ENCODE measurements at regions not wholly inside any gene's neighbourhood (a gene's known extent, or its start where the extent isn't known, plus 50 kb on each side); places are given as distances from the start of the nearest gene placed in this dataset.

- Histone ChIP-seq H2AFZ (no peak overlapping the region), H3K36me3 (ENCODE audit: low read depth) (no peaks in the 10 kb centered on the region), H3K27ac (no peak overlapping the region), H3K9me3 (ENCODE audit: insufficient read depth, low read depth) (no peaks in the 10 kb centered on the region), H3F3A (ENCODE audit: insufficient read depth, low read depth) (no peaks in the 10 kb centered on the region), H3K9me2 (ENCODE audit: insufficient read depth) (no peaks in the 10 kb centered on the region), H3K79me2 (ENCODE audit: low read depth) (no peaks in the 10 kb centered on the region), H4K20me1 (ENCODE audit: insufficient read depth) (no peaks in the 10 kb centered on the region), H3K4me1 (replicated peaks; ENCODE audit: insufficient read depth) (no peaks in the 10 kb centered on the region), H3K4me2 (no peak overlapping the region), H3K27me3 (ENCODE audit: insufficient read depth, low read depth) (no peaks in the 10 kb centered on the region), H3K4me3 (no peak overlapping the region)
- DNase-seq = no peak
- ChIA-PET POLR2A (ENCODE audit: unreplicated experiment) (no interaction called here), CTCF (no interaction called here)
- no peak for TF ChIP-seq CTCF (conservative IDR thresholded peaks at IDR 0.05)
- no peak for TF ChIP-seq EZH2 (IDR thresholded peaks at IDR 0.05; ENCODE audit: low read depth)
- intact Hi-C loops (cut with micrococcal nuclease; ENCODE audit: unreplicated experiment) = no loop called here
- no TSS peak for BruUV-seq (replicated peaks)
Measured at GRCh38 chr5:24281818-24282217, 363.0 kb downstream of the CDH10 start.

GRCh38 chr5:24289582-24290335, 355.0 kb downstream of the CDH10 start:
- Histone ChIP-seq H3K4me2 (no peak overlapping the region), H4K20me1 (ENCODE audit: insufficient read depth) (no peaks in the 10 kb centered on the region), H3K4me1 (replicated peaks; ENCODE audit: insufficient read depth) (no peaks in the 10 kb centered on the region), H2AFZ (no peak overlapping the region), H3K9me3 (ENCODE audit: insufficient read depth, low read depth) (no peaks in the 10 kb centered on the region), H3K27ac (no peak overlapping the region), H3K9me2 (ENCODE audit: insufficient read depth) (no peaks in the 10 kb centered on the region), H3K27me3 (ENCODE audit: insufficient read depth, low read depth) (no peaks in the 10 kb centered on the region), H3F3A (ENCODE audit: insufficient read depth, low read depth) (no peaks in the 10 kb centered on the region), H3K36me3 (ENCODE audit: low read depth) (no peaks in the 10 kb centered on the region), H3K79me2 (ENCODE audit: low read depth) (no peaks in the 10 kb centered on the region), H3K4me3 (no peak overlapping the region)
- BruUV-seq (replicated peaks) = no TSS peak
- intact Hi-C loops (cut with micrococcal nuclease; ENCODE audit: unreplicated experiment) = no loop called here
- TF ChIP-seq CTCF (conservative IDR thresholded peaks at IDR 0.05) = no peak
- TF ChIP-seq EZH2 (IDR thresholded peaks at IDR 0.05; ENCODE audit: low read depth) = no peak
- POLR2A ChIA-PET (ENCODE audit: unreplicated experiment) = no interaction called here
- DNase-seq = no peak
- CTCF ChIA-PET = interaction anchor here (0.6 kb wide), 1 partner anchor 25 kb away, joined by 16 read pairs; no protein-coding TSS in a partner anchor

GRCh38 chr5:24290536-24290935, 354.2 kb downstream of the CDH10 start:
- H3K27me3 ChIP-seq (ENCODE audit: insufficient read depth, low read depth) = no peaks in the 10 kb centered on the region
- CTCF ChIA-PET = interaction anchor here (0.6 kb wide), 1 partner anchor 26 kb away, joined by 16 read pairs; no protein-coding TSS in a partner anchor
- TF ChIP-seq EZH2 (IDR thresholded peaks at IDR 0.05; ENCODE audit: low read depth) = no peak
- no peak for TF ChIP-seq CTCF (conservative IDR thresholded peaks at IDR 0.05)

More at GRCh38 chr5:24290536-24290935, 354.2 kb downstream of the CDH10 start:
- no peak overlapping the region for H3K4me3 ChIP-seq
- no peak for DNase-seq
- H4K20me1 ChIP-seq (ENCODE audit: insufficient read depth) = no peaks in the 10 kb centered on the region
- H3K79me2 ChIP-seq (ENCODE audit: low read depth) = no peaks in the 10 kb centered on the region
- POLR2A ChIA-PET (ENCODE audit: unreplicated experiment) = no interaction called here
- H3K9me3 ChIP-seq (ENCODE audit: insufficient read depth, low read depth) = no peaks in the 10 kb centered on the region
- H3F3A ChIP-seq (ENCODE audit: insufficient read depth, low read depth) = no peaks in the 10 kb centered on the region
- no peak overlapping the region for H3K4me2 ChIP-seq
- intact Hi-C loops (cut with micrococcal nuclease; ENCODE audit: unreplicated experiment) = no loop called here
- H3K27ac ChIP-seq = no peak overlapping the region
- H3K9me2 ChIP-seq (ENCODE audit: insufficient read depth) = no peaks in the 10 kb centered on the region
- no peaks in the 10 kb centered on the region for H3K36me3 ChIP-seq (ENCODE audit: low read depth)
- H3K4me1 ChIP-seq (replicated peaks; ENCODE audit: insufficient read depth) = no peaks in the 10 kb centered on the region
- no peak overlapping the region for H2AFZ ChIP-seq
- no TSS peak for BruUV-seq (replicated peaks)

Measured in PC-9 (cell line).